SK-N-SH treated with all-trans-retinoic acid at 6 μM for 48 hours (cell line): ENCODE measurements at regions not wholly inside any gene's neighbourhood (a gene's known extent, or its start where the extent isn't known, plus 50 kb on each side); places are given as distances from the start of the nearest gene placed in this dataset.

Experiments
- GLIS3 ChIP-seq: fragments of 250-450 bp; sonication (Bioruptor Pico); IDR thresholded peaks from 2 replicates; pipeline ENCODE4 v1.5.0; 2020; ENCODE audit warnings: mild to moderate bottlenecking, moderate library complexity
- OSR1 ChIP-seq: fragments of 250-450 bp; sonication (Bioruptor Pico); IDR thresholded peaks from 2 replicates; pipeline ENCODE4 v1.8.0; 2022; ENCODE audit warnings: moderate library complexity, mild to moderate bottlenecking, inconsistent platforms
- TSHZ2 ChIP-seq: fragments of 250-450 bp; sonication (Bioruptor Pico); IDR thresholded peaks from 2 replicates; pipeline ENCODE4 v1.5.0; 2020; ENCODE audit warnings: mild to moderate bottlenecking, moderate library complexity
- ZFP30 ChIP-seq: fragments of 450-650 bp; formaldehyde crosslinking; IDR thresholded peaks from 2 replicates; pipeline ENCODE4 v1.5.0; 2022; ENCODE audit warnings: mild to moderate bottlenecking, moderate library complexity
- TF ChIP-seq, protein P1 (sequence below): fragments of 250-450 bp; sonication (Bioruptor Pico); IDR thresholded peaks from 2 replicates; pipeline ENCODE4 v1.8.0; 2020; ENCODE audit warnings: mild to moderate bottlenecking, moderate library complexity, borderline replicate concordance

- TF ChIP-seq ZFP30 (no peak), GLIS3 (no peak), OSR1 (no peak), TSHZ2 (CRISPR knock-in tag) (no peak)
- TF ChIP-seq, protein P1, sequence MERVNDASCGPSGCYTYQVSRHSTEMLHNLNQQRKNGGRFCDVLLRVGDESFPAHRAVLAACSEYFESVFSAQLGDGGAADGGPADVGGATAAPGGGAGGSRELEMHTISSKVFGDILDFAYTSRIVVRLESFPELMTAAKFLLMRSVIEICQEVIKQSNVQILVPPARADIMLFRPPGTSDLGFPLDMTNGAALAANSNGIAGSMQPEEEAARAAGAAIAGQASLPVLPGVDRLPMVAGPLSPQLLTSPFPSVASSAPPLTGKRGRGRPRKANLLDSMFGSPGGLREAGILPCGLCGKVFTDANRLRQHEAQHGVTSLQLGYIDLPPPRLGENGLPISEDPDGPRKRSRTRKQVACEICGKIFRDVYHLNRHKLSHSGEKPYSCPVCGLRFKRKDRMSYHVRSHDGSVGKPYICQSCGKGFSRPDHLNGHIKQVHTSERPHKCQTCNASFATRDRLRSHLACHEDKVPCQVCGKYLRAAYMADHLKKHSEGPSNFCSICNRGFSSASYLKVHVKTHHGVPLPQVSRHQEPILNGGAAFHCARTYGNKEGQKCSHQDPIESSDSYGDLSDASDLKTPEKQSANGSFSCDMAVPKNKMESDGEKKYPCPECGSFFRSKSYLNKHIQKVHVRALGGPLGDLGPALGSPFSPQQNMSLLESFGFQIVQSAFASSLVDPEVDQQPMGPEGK (CRISPR knock-in tag): no peak
These were observed 231.8 kb downstream of the SQOR start for GRCh38 chr15:45866616-45867015.
